ENCODE measurements at regions not wholly inside any gene's neighbourhood (a gene's known extent, or its start where the extent isn't known, plus 50 kb on each side); places are given as distances from the start of the nearest gene placed in this dataset.

- TF ChIP-seq POLR2A (IDR thresholded peaks at IDR 0.05), result no peak
- TF ChIP-seq EP300 (IDR thresholded peaks at IDR 0.05), result no peak
- TF ChIP-seq CTCF (IDR thresholded peaks at IDR 0.05), result no peak
These were observed 1140.4 kb downstream of the PCDH9 start for GRCh38 chr13:66089711-66090110.
